ENCODE measurements at regions not wholly inside any gene's neighbourhood (a gene's known extent, or its start where the extent isn't known, plus 50 kb on each side); places are given as distances from the start of the nearest gene placed in this dataset.

GRCh38 chr4:175374459-175374858 lies 437.6 kb downstream of the GPM6A start:
- 59 to 71% methylated on average over 3 of the region's 3 CpGs for WGBS, 2 donors
- no peak overlapping the region for H3K27ac ChIP-seq
- no peak for DNase-seq (ENCODE audit: low spot score in 2 of 2)

GRCh38 chr4:175376287-175376977 lies 435.6 kb downstream of the GPM6A start:
- TF ChIP-seq EP300 (IDR thresholded peaks at IDR 0.05): no peak
- TF ChIP-seq POLR2A (IDR thresholded peaks at IDR 0.05): no peak
- TF ChIP-seq CTCF (IDR thresholded peaks at IDR 0.05): no peak
- WGBS, 2 donors: 77 to 79% methylated on average over 8 of the region's 8 CpGs
- H3K4me3 ChIP-seq: no peak overlapping the region
- H3K27me3 ChIP-seq: no peaks in the 10 kb centered on the region
- no peak overlapping the region for H3K27ac ChIP-seq
- H3K4me1 ChIP-seq: no peaks in the 10 kb centered on the region
- H3K36me3 ChIP-seq: no peaks in the 10 kb centered on the region
- H3K9me3 ChIP-seq: no peaks in the 10 kb centered on the region
- DNase-seq (ENCODE audit: low spot score in 2 of 2): no peak

More at GRCh38 chr4:175374459-175374858, 437.6 kb downstream of the GPM6A start:
- Histone ChIP-seq H3K36me3 (no peaks in the 10 kb centered on the region), H3K27me3 (no peaks in the 10 kb centered on the region), H3K4me1 (no peaks in the 10 kb centered on the region), H3K9me3 (no peaks in the 10 kb centered on the region), H3K4me3 (no peak overlapping the region)
- no peak for TF ChIP-seq EP300 (IDR thresholded peaks at IDR 0.05)
- TF ChIP-seq POLR2A (IDR thresholded peaks at IDR 0.05): no peak
- no peak for TF ChIP-seq CTCF (IDR thresholded peaks at IDR 0.05)

GRCh38 chr4:175377203-175377602 lies 434.9 kb downstream of the GPM6A start:
- Histone ChIP-seq H3K4me1 (no peaks in the 10 kb centered on the region), H3K36me3 (no peaks in the 10 kb centered on the region), H3K9me3 (no peaks in the 10 kb centered on the region), H3K27ac (no peak overlapping the region), H3K27me3 (no peaks in the 10 kb centered on the region), H3K4me3 (no peak overlapping the region)
- WGBS, 2 donors: 70 to 72% methylated on average over 2 of the region's 2 CpGs
- no peak for DNase-seq (ENCODE audit: low spot score in 2 of 2)
- TF ChIP-seq EP300 (IDR thresholded peaks at IDR 0.05) (no peak), POLR2A (IDR thresholded peaks at IDR 0.05) (no peak), CTCF (IDR thresholded peaks at IDR 0.05) (no peak)

GRCh38 chr4:175378372-175378771 lies 433.7 kb downstream of the GPM6A start:
- H3K9me3 ChIP-seq: no peaks in the 10 kb centered on the region
- H3K36me3 ChIP-seq: no peaks in the 10 kb centered on the region
- WGBS, 2 donors: 71 to 78% methylated on average over 4 of the region's 4 CpGs
- H3K27me3 ChIP-seq: no peaks in the 10 kb centered on the region
- TF ChIP-seq CTCF (IDR thresholded peaks at IDR 0.05): no peak
- no peaks in the 10 kb centered on the region for H3K4me1 ChIP-seq
- no peak overlapping the region for H3K4me3 ChIP-seq
- DNase-seq (ENCODE audit: low spot score in 2 of 2): no peak
- H3K27ac ChIP-seq: no peak overlapping the region

GRCh38 chr4:175380841-175381240 lies 431.2 kb downstream of the GPM6A start:
- Histone ChIP-seq H3K27me3 (no peaks in the 10 kb centered on the region), H3K9me3 (no peaks in the 10 kb centered on the region), H3K4me3 (no peak overlapping the region), H3K36me3 (no peaks in the 10 kb centered on the region), H3K27ac (no peak overlapping the region), H3K4me1 (no peaks in the 10 kb centered on the region)
- no peak for DNase-seq (ENCODE audit: low spot score in 2 of 2)
- TF ChIP-seq CTCF (IDR thresholded peaks at IDR 0.05) (no peak), POLR2A (IDR thresholded peaks at IDR 0.05) (no peak), EP300 (IDR thresholded peaks at IDR 0.05) (no peak)
- WGBS, 2 donors: 77 to 80% methylated on average over 6 of the region's 6 CpGs

Measured in tibial nerve (tissue), 4 donors.